Endothelial cell of umbilical vein (primary cell): ENCODE measurements at regions not wholly inside any gene's neighbourhood (a gene's known extent, or its start where the extent isn't known, plus 50 kb on each side); places are given as distances from the start of the nearest gene placed in this dataset.

Experiments used
- BruUV-seq: library from RNA; stranded (reverse); fragments of 400-500 nt; replicated peaks from 2 replicates; lab custom pipeline; 2021; lab: Mats Ljungman, UMichigan
- CTCF ChIA-PET: fragments of 300-600, 350-600 bp; sonication (Branson Sonifier 250); formaldehyde crosslinking; loops from one replicate; lab custom pipeline; 2021; ENCODE audit warnings: antibody characterized with exemption, inconsistent platforms; lab: Charles Lee
- POLR2A ChIA-PET: fragments of 300-600, 350-600 bp; sonication (Branson Sonifier 250); formaldehyde crosslinking; loops from one replicate; lab custom pipeline; 2021; ENCODE audit warnings: antibody characterized with exemption, inconsistent platforms; lab: Charles Lee
- DNase-seq: peaks from one replicate; pipeline ENCODE4 v3.0.0-alpha.2; 2011; ENCODE audit warnings: low read depth, low spot score
- FAIRE-seq: peaks from 2 replicates; lab custom pipeline; 2011; peaks lifted over from hg19 to GRCh38; lab: Jason Lieb, UNC
- H2AFZ ChIP-seq: 2 replicates; pipeline ENCODE4 v1.6.0; 2012; ENCODE audit warnings: low read depth, low read length, control low read depth, inconsistent platforms
- H3K27ac ChIP-seq: 2 replicates; pipeline ENCODE4 v1.5.1; 2011; ENCODE audit warnings: low read depth, mild to moderate bottlenecking, control low read depth, low read length, moderate library complexity; ENCODE audit not compliant: insufficient read depth
- H3K27me3 ChIP-seq, 2 experiments: 2 replicates each; pipeline versions ENCODE4 v1.6.0 to v1.6.1; 2011; ENCODE audit warnings: low read length in 2 of 2, mixed read lengths in 1 of 2; ENCODE audit not compliant: control insufficient read depth in 2 of 2, insufficient read depth in 2 of 2
- H3K36me3 ChIP-seq, 2 experiments: 2 replicates in 1 of 2; 3 replicates in 1 of 2; pipeline ENCODE4 v1.5.1; 2011; ENCODE audit warnings: low read length in 2 of 2, mild to moderate bottlenecking in 1 of 2, moderate library complexity in 1 of 2; ENCODE audit not compliant: control insufficient read depth in 2 of 2, insufficient read depth in 2 of 2; ENCODE audit errors: extremely low read depth in 1 of 2
- H3K4me1 ChIP-seq: 3 replicates; pipeline ENCODE4 v1.5.1; 2011; ENCODE audit warnings: mild to moderate bottlenecking, low read length; ENCODE audit not compliant: control insufficient read depth, insufficient read depth; ENCODE audit errors: extremely low read depth
- H3K4me2 ChIP-seq: 2 replicates; pipeline ENCODE4 v1.6.1; 2011; ENCODE audit warnings: low read length, control low read depth, mixed read lengths; ENCODE audit not compliant: insufficient read depth
- H3K4me3 ChIP-seq, 3 experiments: fragments of 200-600 bp in 1 of 3; sonication (generic), shearing (Covaris generic) in 1 of 3; replicated peaks in 1 of 3; 2 replicates each; pipeline ENCODE4 v1.5.1; 2011 to 2016; ENCODE audit warnings: control low read depth in 3 of 3, low read length in 3 of 3, mild to moderate bottlenecking in 2 of 3, inconsistent platforms in 1 of 3, low read depth in 1 of 3, moderate library complexity in 1 of 3; ENCODE audit not compliant: insufficient read depth in 1 of 3
- H3K79me2 ChIP-seq: 2 replicates; pipeline ENCODE4 v1.6.0; 2012; ENCODE audit warnings: low read length, inconsistent platforms; ENCODE audit not compliant: control insufficient read depth, insufficient read depth
- H3K9ac ChIP-seq: replicated peaks from 2 replicates; pipeline ENCODE3; 2011; ENCODE audit warnings: low read length, control low read depth; ENCODE audit not compliant: insufficient read depth; ENCODE audit errors: extremely low read depth
- H3K9me1 ChIP-seq: replicated peaks from 3 replicates; pipeline ENCODE4 v1.6.0; 2011; ENCODE audit warnings: mild to moderate bottlenecking, low read length; ENCODE audit not compliant: control insufficient read depth, insufficient read depth; ENCODE audit errors: extremely low read depth
- H3K9me3 ChIP-seq: replicated peaks from 2 replicates; pipeline ENCODE4 v1.5.1; 2012; ENCODE audit warnings: low read length, inconsistent platforms; ENCODE audit not compliant: control insufficient read depth, insufficient read depth
- H4K20me1 ChIP-seq: replicated peaks from 2 replicates; pipeline ENCODE3; 2011; ENCODE audit warnings: mild to moderate bottlenecking, low read length; ENCODE audit not compliant: control insufficient read depth, insufficient read depth; ENCODE audit errors: extremely low read depth
- EZH2 ChIP-seq: IDR thresholded peaks from 2 replicates; pipeline ENCODE4 v1.6.1; 2012; ENCODE audit warnings: borderline replicate concordance, low read depth, mild to moderate bottlenecking, moderate library complexity, low read length, inconsistent platforms; ENCODE audit not compliant: severe bottlenecking
- FOS ChIP-seq: IDR thresholded peaks from 2 replicates; pipeline ENCODE4 v1.6.1; 2011; ENCODE audit warnings: mild to moderate bottlenecking, low read length, moderate library complexity, borderline replicate concordance; ENCODE audit not compliant: insufficient read depth
- GATA2 ChIP-seq: IDR thresholded peaks from 2 replicates; pipeline ENCODE4 v1.7.0; 2011; ENCODE audit warnings: low read depth, mild to moderate bottlenecking, moderate library complexity, mixed read lengths, low read length; ENCODE audit not compliant: insufficient read length, insufficient read depth
- JUN ChIP-seq: IDR thresholded peaks from 2 replicates; pipeline ENCODE4 v1.6.1; 2011; ENCODE audit warnings: borderline replicate concordance, low read depth; ENCODE audit not compliant: insufficient read length, insufficient read depth
- MYC ChIP-seq: IDR thresholded peaks from one replicate; pipeline ENCODE4 v1.6.1; 2011; ENCODE audit warnings: mild to moderate bottlenecking, low read depth, low read length
- POLR2A ChIP-seq: IDR thresholded peaks from 2 replicates; pipeline ENCODE4 v1.6.1; 2012; ENCODE audit warnings: low read depth, mild to moderate bottlenecking, control low read depth, low read length
- POLR2AphosphoS5 ChIP-seq: IDR thresholded peaks from 2 replicates; pipeline ENCODE4 v1.6.1; 2012; ENCODE audit warnings: low read depth, mild to moderate bottlenecking, control low read depth, low read length, moderate library complexity; ENCODE audit not compliant: insufficient read depth
- dilution Hi-C: fragments of 300-500 bp; cut with MboI; formaldehyde crosslinking; loops from one replicate; pipeline ENCODE4 v1.15.0; 2019; ENCODE audit warnings: low sequenced_read_pairs; ENCODE audit not compliant: extremely low pct_ligation_motif_present
- intact Hi-C: fragments of 100-400 bp; cut with micrococcal nuclease; formaldehyde crosslinking; loops from one replicate; pipeline ENCODE4 v1.10.0; 2022
- TF ChIP-seq, protein P1 (sequence below): IDR thresholded peaks from 2 replicates; pipeline ENCODE4 v1.6.1; 2011; ENCODE audit not compliant: insufficient read depth, insufficient read length
- TF ChIP-seq, protein P2 (sequence below), 2 donors: IDR thresholded peaks; 1 replicate in 1 of 2; 2 replicates in 1 of 2; pipeline ENCODE4 v1.5.1; 2011; ENCODE audit warnings: low read length in 2 of 2, mild to moderate bottlenecking in 2 of 2, moderate library complexity in 2 of 2, control low read depth in 1 of 2, inconsistent platforms in 1 of 2, low read depth in 1 of 2; ENCODE audit not compliant: insufficient read depth in 1 of 2; ENCODE audit errors: extremely low read depth in 1 of 2

DNA sequence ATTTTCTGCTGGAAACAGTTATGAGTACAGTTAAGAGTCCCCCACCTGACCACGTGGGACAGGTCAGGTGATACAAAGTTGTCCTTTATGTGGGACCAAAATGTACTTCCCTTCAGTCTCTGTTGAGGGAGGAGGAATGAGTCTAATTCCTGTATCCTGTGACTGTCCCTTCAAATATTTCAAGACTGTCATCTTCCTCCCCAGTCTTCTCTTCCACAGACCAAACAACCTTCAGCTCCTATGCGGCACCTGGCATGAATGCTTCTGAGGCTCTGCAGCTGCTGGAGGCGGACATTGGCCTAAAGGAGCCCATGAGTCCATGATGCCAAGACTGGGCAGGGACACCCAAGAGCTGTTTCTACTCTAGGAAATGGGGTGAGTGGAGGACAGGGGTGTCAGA is 72.1 kb upstream of the SIM2 start:
- BruUV-seq = no TSS peak
- dilution Hi-C loops = no loop called here
- intact Hi-C loops = no loop called here

More for the DNA sequence above, 72.1 kb upstream of the SIM2 start:
- Histone ChIP-seq H2AFZ (no peak overlapping the region), H3K27ac (no peak overlapping the region), H3K9me1 (no peaks in the 10 kb centered on the region), H3K4me1 (no peaks in the 10 kb centered on the region), H4K20me1 (no peaks in the 10 kb centered on the region), H3K9ac (no peak overlapping the region), H3K4me3 (no peak overlapping the region), H3K27me3 (peaks cover 3 to 9% of the 10 kb centered on the region in 2 experiments), H3K36me3 (no peaks in the 10 kb centered on the region), H3K4me2 (no peak overlapping the region), H3K9me3 (no peaks in the 10 kb centered on the region), H3K79me2 (no peaks in the 10 kb centered on the region)
- ChIA-PET CTCF (no interaction called here), POLR2A (no interaction called here)
- TF ChIP-seq POLR2AphosphoS5 (no peak), JUN (no peak), FOS (no peak), EZH2 (no peak), GATA2 (no peak), POLR2A (no peak), MYC (no peak)
- TF ChIP-seq, protein P1, sequence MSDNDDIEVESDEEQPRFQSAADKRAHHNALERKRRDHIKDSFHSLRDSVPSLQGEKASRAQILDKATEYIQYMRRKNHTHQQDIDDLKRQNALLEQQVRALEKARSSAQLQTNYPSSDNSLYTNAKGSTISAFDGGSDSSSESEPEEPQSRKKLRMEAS = no peak
- TF ChIP-seq, protein P2, sequence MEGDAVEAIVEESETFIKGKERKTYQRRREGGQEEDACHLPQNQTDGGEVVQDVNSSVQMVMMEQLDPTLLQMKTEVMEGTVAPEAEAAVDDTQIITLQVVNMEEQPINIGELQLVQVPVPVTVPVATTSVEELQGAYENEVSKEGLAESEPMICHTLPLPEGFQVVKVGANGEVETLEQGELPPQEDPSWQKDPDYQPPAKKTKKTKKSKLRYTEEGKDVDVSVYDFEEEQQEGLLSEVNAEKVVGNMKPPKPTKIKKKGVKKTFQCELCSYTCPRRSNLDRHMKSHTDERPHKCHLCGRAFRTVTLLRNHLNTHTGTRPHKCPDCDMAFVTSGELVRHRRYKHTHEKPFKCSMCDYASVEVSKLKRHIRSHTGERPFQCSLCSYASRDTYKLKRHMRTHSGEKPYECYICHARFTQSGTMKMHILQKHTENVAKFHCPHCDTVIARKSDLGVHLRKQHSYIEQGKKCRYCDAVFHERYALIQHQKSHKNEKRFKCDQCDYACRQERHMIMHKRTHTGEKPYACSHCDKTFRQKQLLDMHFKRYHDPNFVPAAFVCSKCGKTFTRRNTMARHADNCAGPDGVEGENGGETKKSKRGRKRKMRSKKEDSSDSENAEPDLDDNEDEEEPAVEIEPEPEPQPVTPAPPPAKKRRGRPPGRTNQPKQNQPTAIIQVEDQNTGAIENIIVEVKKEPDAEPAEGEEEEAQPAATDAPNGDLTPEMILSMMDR (IDR thresholded peaks at IDR 0.05; ENCODE audit: extremely low read depth in 1 of 2, insufficient read depth in 1 of 2, low read depth in 1 of 2, low read length in 2 of 2) = no peak
- DNase-seq = no peak
- FAIRE-seq = no peak
